ENCODE measurements at regions not wholly inside any gene's neighbourhood (a gene's known extent, or its start where the extent isn't known, plus 50 kb on each side); places are given as distances from the start of the nearest gene placed in this dataset.

DNA sequence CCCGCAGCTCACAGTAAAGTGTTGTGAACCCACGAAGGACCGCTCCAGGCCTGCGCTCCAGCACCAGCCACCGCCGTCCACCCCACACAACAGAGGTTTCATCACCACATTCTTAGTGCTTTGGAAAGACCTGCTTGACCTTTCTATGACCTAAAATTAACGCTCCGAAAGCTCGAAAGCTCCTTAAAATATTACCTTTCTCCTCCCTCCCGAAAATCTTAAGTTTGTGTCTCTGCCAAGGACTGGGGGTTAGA lies 149.2 kb downstream of the TWIST2 start:
- TF ChIP-seq, protein P1, sequence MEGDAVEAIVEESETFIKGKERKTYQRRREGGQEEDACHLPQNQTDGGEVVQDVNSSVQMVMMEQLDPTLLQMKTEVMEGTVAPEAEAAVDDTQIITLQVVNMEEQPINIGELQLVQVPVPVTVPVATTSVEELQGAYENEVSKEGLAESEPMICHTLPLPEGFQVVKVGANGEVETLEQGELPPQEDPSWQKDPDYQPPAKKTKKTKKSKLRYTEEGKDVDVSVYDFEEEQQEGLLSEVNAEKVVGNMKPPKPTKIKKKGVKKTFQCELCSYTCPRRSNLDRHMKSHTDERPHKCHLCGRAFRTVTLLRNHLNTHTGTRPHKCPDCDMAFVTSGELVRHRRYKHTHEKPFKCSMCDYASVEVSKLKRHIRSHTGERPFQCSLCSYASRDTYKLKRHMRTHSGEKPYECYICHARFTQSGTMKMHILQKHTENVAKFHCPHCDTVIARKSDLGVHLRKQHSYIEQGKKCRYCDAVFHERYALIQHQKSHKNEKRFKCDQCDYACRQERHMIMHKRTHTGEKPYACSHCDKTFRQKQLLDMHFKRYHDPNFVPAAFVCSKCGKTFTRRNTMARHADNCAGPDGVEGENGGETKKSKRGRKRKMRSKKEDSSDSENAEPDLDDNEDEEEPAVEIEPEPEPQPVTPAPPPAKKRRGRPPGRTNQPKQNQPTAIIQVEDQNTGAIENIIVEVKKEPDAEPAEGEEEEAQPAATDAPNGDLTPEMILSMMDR (IDR thresholded peaks at IDR 0.05; ENCODE audit: low read depth, low read length, missing input control), result no peak
- TF ChIP-seq RXRA (IDR thresholded peaks at IDR 0.05), result no peak
- no peak for TF ChIP-seq RAD21 (IDR thresholded peaks at IDR 0.05)
- TF ChIP-seq, protein P2, sequence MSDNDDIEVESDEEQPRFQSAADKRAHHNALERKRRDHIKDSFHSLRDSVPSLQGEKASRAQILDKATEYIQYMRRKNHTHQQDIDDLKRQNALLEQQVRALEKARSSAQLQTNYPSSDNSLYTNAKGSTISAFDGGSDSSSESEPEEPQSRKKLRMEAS (IDR thresholded peaks at IDR 0.05), result no peak
- no peak for TF ChIP-seq HNF4A (conservative IDR thresholded peaks at IDR 0.05)
- no peak for TF ChIP-seq HNF4G (IDR thresholded peaks at IDR 0.05)
- TF ChIP-seq, protein P3, sequence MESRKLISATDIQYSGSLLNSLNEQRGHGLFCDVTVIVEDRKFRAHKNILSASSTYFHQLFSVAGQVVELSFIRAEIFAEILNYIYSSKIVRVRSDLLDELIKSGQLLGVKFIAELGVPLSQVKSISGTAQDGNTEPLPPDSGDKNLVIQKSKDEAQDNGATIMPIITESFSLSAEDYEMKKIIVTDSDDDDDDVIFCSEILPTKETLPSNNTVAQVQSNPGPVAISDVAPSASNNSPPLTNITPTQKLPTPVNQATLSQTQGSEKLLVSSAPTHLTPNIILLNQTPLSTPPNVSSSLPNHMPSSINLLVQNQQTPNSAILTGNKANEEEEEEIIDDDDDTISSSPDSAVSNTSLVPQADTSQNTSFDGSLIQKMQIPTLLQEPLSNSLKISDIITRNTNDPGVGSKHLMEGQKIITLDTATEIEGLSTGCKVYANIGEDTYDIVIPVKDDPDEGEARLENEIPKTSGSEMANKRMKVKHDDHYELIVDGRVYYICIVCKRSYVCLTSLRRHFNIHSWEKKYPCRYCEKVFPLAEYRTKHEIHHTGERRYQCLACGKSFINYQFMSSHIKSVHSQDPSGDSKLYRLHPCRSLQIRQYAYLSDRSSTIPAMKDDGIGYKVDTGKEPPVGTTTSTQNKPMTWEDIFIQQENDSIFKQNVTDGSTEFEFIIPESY (IDR thresholded peaks at IDR 0.05), result no peak
- TF ChIP-seq YY1 (IDR thresholded peaks at IDR 0.05), result no peak
